Stimulated activated CD4-positive, alpha-beta T cell treated with anti-CD3 and anti-CD28 coated beads, Interleukin-15, amount 100 ng/mL, for 1 hour (primary cell): ENCODE measurements at regions not wholly inside any gene's neighbourhood (a gene's known extent, or its start where the extent isn't known, plus 50 kb on each side); places are given as distances from the start of the nearest gene placed in this dataset.
A peak's percentile ranks its signal among the peaks of the same experiment; 100 is the strongest.
"Not testable (repeated sequence)": the region's sequence is repeated elsewhere in the genome, so short reads cannot be mapped to it uniquely, and the experiment has no call there.

Source experiments
- DNase-seq, 2 donors: peaks; one replicate each; pipeline ENCODE4 v3.0.0-alpha.2; 2020; ENCODE audit warnings: low read depth in 1 of 2, low spot score in 1 of 2

DNA sequence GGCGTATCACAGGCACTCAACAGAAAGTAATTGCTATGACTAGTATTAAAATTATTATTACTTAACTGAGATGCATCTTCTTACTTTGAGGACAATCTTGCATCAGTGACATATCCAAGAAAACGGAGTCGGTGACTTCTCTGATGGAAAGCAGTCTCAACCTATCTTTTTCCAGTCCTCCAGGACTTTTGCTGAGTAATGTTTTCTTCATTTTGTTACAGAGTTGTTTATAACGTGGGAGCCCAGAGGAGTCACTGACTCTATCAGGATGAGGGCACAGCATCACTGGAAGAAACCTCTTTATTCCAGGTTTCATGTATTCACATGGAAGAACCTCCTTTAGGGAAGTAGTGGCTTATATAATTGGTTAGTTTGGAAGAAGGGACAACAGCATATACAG is 51.5 kb upstream of the MELK start:
- DNase-seq, result no peak

DNA sequence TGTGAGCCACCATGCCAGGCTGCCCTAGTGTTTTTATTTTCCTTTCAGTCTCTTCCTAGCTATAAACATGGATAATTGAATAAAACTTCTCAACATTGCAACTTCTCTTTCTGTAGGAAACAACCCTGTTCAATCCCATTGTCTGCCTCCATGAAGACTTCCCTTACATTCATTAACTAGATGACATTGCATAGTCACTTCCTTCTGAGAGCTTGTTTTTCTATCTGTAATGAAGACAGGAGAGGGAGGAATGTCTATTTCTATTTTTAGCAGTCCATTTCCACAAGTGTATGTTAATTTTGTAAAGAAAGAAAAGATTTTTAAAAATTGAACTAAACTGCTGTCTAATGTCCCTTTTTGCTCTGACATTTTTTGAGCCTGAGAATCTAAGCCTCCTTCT is 55.6 kb upstream of the MELK start:
- no peak for DNase-seq

DNA sequence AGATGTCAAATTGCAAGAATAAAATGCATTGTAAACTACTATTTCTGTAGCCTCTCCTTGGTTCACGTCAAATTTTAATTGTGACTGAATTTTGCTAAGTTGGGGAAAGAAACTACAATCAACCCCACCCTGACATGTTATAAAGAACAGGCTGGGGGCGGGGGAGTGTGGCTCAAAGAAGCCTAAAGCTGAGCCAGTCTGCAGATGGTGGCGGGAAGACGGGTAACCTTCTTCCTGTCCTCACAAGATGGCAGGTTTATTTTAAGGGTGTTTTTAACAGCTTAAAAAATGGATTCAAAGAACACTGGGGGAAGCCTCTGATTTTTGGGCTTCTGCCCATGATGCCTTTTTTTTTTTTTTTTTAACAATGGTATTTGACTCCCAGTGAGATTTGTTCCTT is 68.5 kb upstream of the MELK start:
- no peak for DNase-seq

- no peak for DNase-seq
These were observed 69.3 kb upstream of the MELK start for GRCh38 chr9:36503172-36504088.

- DNase-seq, result no peak
These were observed 71.0 kb upstream of the MELK start for GRCh38 chr9:36501727-36502126.

DNA sequence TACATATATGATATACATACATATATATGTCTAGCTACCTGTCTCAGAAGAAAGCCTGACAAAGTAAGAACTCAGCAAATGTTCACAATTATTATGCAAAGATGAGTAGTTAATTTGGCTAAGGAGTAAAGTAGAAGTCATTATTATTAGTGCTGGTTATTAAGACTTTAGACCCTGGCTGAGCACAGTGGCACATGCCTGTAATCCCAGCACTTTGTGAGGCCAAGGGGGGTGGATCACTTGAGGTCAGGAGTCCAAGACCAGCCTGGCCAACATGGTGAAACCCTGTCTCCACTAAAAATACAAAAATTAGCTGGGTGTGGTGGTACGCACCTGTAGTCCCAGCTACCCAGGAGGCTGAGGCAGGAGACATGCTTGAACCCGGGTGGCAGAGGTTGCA is 71.8 kb upstream of the MELK start:
- not testable (repeated sequence) for DNase-seq

- DNase-seq, result no peak
These were observed 73.4 kb upstream of the MELK start for GRCh38 chr9:36499174-36499890.

DNA sequence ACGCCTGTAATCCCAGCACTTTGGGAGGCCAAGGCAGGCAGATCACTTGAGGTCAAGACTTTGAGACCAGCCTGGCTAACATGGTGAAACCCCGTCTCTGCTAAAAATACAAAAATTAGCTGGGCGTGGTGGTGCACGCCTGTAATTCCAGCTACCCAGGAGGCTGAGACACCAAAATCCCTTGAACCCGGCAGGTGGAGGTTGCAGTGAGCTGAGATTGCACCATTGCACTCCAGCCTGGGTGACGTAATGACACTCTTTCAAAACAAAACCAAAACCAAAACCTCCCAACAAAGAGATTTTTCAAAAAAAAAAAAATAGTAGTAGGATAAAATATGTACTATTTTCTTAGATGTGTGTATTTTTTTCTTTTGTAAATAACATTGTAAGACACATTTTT is 79.1 kb upstream of the MELK start:
- DNase-seq, result not testable (repeated sequence)

DNA sequence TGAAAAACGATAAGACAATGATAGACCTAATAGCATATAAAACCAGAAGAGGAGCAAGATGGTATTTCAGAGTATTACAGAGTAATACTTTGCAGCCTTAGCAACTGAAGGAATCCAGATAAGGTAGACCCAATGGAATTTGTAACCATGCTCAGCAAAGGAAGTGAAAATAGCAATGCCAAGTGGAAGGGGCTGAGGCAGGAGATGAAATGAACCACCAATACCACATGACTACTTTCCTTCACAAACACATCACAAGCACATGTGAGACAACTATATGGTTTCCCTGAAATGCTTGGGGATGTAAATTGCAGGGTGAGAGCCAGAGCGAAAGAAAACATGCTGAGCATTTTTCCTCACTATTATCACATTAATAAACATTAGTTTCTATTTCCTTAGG is 79.8 kb upstream of the MELK start:
- no peak for DNase-seq

GRCh38 chr9:36489453-36489852 is 83.2 kb upstream of the MELK start:
- no peak for DNase-seq

GRCh38 chr9:36488389-36488756 is 84.3 kb upstream of the MELK start:
- no peak for DNase-seq

GRCh38 chr9:36487482-36488388 is 85.0 kb upstream of the MELK start:
- DNase-seq, result peak; percentile 85 to 88

DNA sequence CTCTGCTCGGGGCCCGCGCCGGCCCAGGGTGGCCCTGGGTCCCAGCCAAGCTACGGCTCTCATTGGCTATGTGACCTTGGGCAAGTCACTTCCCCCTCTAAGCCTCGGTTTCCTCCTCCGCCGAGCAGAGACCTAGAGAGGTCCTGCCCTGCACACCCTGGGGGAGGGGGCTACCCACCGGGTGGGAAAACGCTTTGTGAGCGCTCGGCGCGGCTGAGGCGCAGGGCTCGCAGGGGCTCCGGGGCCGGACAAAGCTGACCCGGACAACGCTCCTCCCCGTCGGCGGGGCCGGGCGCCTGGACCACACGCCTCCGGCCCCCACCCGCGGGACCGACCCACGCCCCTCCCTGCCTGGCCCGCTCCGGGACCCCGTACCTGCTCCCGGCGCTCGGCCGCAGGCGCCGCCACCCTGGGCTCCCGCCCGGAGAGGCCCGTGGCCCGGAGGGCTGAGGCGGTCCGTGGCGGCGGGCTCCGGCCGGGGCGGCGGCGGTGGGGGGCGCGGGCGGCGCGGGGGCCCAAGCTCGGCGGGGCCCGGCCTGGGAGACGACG is 85.7 kb upstream of the MELK start:
- peak; percentile 12 to 26 for DNase-seq

DNA sequence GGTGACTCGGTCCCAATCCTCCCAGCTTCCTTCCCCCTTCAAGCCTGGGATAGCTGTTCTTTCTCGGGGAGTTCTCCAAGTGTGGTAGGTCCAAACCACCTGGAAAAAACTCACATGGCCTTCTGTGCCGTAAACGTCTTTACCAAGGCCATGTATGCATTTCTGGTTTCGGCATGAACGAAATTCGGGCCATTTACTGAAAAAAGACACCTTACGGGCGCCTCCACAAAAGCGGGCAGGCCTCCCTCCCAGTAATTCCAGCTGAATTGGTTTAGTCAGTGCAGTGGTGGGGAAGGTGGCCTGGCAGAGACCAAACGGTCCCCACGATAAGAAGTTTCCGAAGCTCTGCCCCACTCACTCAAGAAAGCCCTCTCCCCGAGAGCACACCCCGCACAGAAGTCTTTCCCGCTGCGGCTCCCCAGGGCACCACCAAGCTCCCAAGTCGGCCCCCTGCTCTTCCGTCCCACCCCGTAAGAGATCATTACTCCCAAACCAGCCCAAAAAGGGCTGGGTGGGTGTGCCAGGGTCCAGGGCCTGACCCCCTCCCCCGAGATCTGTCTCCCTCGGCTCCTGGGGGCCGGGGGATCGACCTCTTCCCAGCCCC is 86.3 kb upstream of the MELK start:
- no peak for DNase-seq

DNA sequence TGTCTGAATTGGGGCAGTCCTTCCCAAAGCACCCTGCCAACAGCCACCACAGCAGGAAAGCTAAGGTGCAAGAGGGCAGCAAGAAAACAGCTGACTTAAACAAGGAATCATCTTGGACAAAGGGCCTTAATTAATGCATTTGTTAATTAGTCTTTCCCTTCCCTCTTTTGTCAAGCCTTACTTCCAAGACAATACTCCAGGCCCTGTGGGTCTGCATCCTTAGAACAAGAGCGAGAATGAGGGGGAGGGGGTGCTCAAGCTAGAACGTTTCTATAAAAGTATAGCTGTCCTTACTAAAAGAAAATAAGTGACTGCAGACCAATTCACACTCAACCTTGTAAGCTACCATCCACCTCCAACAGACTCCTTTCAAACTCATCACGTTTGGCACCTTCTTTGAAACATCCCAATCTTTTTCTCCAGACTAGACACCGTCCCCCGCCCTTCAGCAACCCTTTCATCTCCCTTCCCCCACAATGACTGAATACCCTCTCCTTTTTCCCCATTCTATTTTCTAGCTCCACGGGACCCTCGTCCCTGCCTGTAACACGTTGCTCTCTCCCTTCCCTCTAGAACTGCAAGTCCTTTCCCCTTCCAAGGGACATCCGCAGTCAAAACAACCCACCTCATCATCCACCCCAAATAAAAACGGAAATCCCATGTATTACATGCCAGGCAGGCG is 85.7 kb upstream of the RNF38 start:
- no peak for DNase-seq

GRCh38 chr9:36484124-36484523 is 84.1 kb upstream of the RNF38 start:
- no peak for DNase-seq

- no peak for DNase-seq
These were observed 79.0 kb upstream of the RNF38 start for GRCh38 chr9:36479101-36479500.

GRCh38 chr9:36471359-36471758 is 71.3 kb upstream of the RNF38 start:
- DNase-seq, result no peak

GRCh38 chr9:36470643-36471290 is 70.7 kb upstream of the RNF38 start:
- peak in 1 of 2 donors; percentile 35 for DNase-seq

GRCh38 chr9:36463467-36463866 is 63.4 kb upstream of the RNF38 start:
- DNase-seq, result no peak
